ENCODE measurements at regions not wholly inside any gene's neighbourhood (a gene's known extent, or its start where the extent isn't known, plus 50 kb on each side); places are given as distances from the start of the nearest gene placed in this dataset.

DNA sequence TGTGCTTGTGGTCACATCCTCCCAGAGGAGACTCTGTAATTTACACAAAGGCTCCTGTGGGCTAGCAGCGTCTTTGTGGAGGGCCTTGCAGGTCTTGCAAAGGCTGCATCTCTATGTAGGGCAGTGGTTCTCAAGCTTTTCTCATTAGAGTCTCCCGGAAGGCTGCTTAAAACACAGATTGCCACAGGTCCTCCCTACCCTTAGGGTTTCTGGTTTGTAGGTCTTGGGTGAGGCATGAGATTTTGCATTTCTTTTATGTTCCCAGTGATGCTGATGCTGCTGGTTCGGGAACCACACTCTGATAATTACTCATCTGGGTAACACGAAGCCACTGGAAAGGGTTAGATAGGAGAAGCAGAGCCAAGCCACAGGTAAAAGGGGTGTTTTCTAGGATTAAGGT lies 151.3 kb upstream of the ZBED5 start:
- TF ChIP-seq, protein P1, sequence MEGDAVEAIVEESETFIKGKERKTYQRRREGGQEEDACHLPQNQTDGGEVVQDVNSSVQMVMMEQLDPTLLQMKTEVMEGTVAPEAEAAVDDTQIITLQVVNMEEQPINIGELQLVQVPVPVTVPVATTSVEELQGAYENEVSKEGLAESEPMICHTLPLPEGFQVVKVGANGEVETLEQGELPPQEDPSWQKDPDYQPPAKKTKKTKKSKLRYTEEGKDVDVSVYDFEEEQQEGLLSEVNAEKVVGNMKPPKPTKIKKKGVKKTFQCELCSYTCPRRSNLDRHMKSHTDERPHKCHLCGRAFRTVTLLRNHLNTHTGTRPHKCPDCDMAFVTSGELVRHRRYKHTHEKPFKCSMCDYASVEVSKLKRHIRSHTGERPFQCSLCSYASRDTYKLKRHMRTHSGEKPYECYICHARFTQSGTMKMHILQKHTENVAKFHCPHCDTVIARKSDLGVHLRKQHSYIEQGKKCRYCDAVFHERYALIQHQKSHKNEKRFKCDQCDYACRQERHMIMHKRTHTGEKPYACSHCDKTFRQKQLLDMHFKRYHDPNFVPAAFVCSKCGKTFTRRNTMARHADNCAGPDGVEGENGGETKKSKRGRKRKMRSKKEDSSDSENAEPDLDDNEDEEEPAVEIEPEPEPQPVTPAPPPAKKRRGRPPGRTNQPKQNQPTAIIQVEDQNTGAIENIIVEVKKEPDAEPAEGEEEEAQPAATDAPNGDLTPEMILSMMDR (IDR thresholded peaks at IDR 0.05; ENCODE audit: borderline replicate concordance, insufficient read depth, low read depth, low read length): no peak
- no peak overlapping the region for H3K4me3 ChIP-seq (ENCODE audit: low read depth, low read length)

- TF ChIP-seq, protein P1 (IDR thresholded peaks at IDR 0.05; ENCODE audit: borderline replicate concordance, insufficient read depth, low read depth, low read length): no peak
Measured at GRCh38 chr11:11004069-11004468, 146.2 kb upstream of the ZBED5 start.

DNA sequence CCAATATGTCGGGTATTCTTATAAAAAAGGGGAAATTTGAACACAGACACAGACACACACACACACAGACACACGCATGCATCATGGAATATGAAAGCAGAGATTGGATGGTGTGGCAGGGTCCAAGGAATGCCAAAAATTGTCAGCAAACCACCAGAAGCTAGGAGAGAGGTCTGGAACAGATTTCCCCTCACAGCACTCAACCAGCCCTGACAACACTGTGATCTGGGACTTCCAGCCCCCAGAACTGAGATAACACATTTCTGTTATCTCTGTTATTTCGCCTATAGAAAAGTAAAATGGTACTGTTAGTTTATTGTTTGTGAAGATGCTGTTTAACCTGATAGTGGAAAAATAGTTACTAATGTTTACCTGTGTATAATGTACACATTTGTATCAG lies 145.4 kb upstream of the ZBED5 start:
- TF ChIP-seq, protein P1 (IDR thresholded peaks at IDR 0.05; ENCODE audit: borderline replicate concordance, insufficient read depth, low read depth, low read length): no peak

More at GRCh38 chr11:11004069-11004468, 146.2 kb upstream of the ZBED5 start:
- H3K4me3 ChIP-seq (ENCODE audit: low read depth, low read length): no peak overlapping the region

GRCh38 chr11:11000579-11001283 lies 142.9 kb upstream of the ZBED5 start:
- no peak overlapping the region for H3K4me3 ChIP-seq (ENCODE audit: low read depth, low read length)
- TF ChIP-seq, protein P1 (IDR thresholded peaks at IDR 0.05; ENCODE audit: borderline replicate concordance, insufficient read depth, low read depth, low read length): no peak

More for the DNA sequence above, 145.4 kb upstream of the ZBED5 start:
- H3K4me3 ChIP-seq (ENCODE audit: low read depth, low read length): no peak overlapping the region

- TF ChIP-seq, protein P1 (IDR thresholded peaks at IDR 0.05; ENCODE audit: borderline replicate concordance, insufficient read depth, low read depth, low read length): no peak
- no peak overlapping the region for H3K4me3 ChIP-seq (ENCODE audit: low read depth, low read length)
Measured at GRCh38 chr11:10998674-10999073, 140.8 kb upstream of the ZBED5 start.

DNA sequence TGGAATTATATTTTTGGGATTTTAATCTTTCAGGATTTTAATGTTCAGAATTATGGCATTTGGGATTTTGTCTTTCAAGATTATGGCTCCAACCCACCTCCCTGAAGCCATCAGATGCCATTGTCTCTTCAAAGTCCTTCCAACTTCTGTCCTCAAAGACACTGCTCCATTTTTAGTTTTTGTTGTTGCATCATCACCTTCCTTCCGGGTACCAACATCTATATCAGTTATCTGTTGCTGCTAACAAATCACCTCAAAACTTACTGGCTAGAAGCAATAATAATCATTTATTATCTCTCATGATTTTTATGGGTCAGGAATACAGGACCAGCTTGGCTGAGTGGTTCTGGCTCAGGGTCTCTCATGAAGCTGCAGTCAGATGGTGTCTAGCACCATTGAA lies 138.8 kb upstream of the ZBED5 start:
- no peak overlapping the region for H3K4me3 ChIP-seq (ENCODE audit: low read depth, low read length)
- TF ChIP-seq, protein P1 (IDR thresholded peaks at IDR 0.05; ENCODE audit: borderline replicate concordance, insufficient read depth, low read depth, low read length): no peak

- TF ChIP-seq, protein P1 (IDR thresholded peaks at IDR 0.05; ENCODE audit: borderline replicate concordance, insufficient read depth, low read depth, low read length): no peak
- H3K4me3 ChIP-seq (ENCODE audit: low read depth, low read length): no peak overlapping the region
Measured at GRCh38 chr11:10993640-10994039, 135.8 kb upstream of the ZBED5 start.

All from GM12875 (cell line).